ENCODE measurements at regions not wholly inside any gene's neighbourhood (a gene's known extent, or its start where the extent isn't known, plus 50 kb on each side); places are given as distances from the start of the nearest gene placed in this dataset.
"Not testable (repeated sequence)": the region's sequence is repeated elsewhere in the genome, so short reads cannot be mapped to it uniquely, and the experiment has no call there.

GRCh38 chr1:29574871-29575270, 338.5 kb downstream of the PTPRU start:
- H3K4me3 ChIP-seq (ENCODE audit: low read depth, low read length) = no peak overlapping the region

- no peak overlapping the region for H3K4me3 ChIP-seq (ENCODE audit: low read depth, low read length)
Measured at GRCh38 chr1:29569971-29570634, 333.8 kb downstream of the PTPRU start.

- H3K4me3 ChIP-seq (ENCODE audit: low read depth, low read length) = no peak overlapping the region
Measured at GRCh38 chr1:29567257-29567656, 330.9 kb downstream of the PTPRU start.

GRCh38 chr1:29565490-29565889, 329.2 kb downstream of the PTPRU start:
- no peak overlapping the region for H3K4me3 ChIP-seq (ENCODE audit: low read depth, low read length)

GRCh38 chr1:29563571-29563970, 327.2 kb downstream of the PTPRU start:
- no peak overlapping the region for H3K4me3 ChIP-seq (ENCODE audit: low read depth, low read length)

- H3K4me3 ChIP-seq (ENCODE audit: low read depth, low read length) = no peak overlapping the region
Measured at GRCh38 chr1:29563092-29563491, 326.8 kb downstream of the PTPRU start.

- H3K4me3 ChIP-seq (ENCODE audit: low read depth, low read length) = no peak overlapping the region
Measured at GRCh38 chr1:29559056-29559455, 322.7 kb downstream of the PTPRU start.

GRCh38 chr1:29557701-29558600, 321.6 kb downstream of the PTPRU start:
- H3K4me3 ChIP-seq (ENCODE audit: low read depth, low read length) = no peak overlapping the region

- no peak overlapping the region for H3K4me3 ChIP-seq (ENCODE audit: low read depth, low read length)
Measured at GRCh38 chr1:29557066-29557465, 320.7 kb downstream of the PTPRU start.

- no peak overlapping the region for H3K4me3 ChIP-seq (ENCODE audit: low read depth, low read length)
Measured at GRCh38 chr1:29556657-29557056, 320.3 kb downstream of the PTPRU start.

GRCh38 chr1:29555043-29555620, 318.8 kb downstream of the PTPRU start:
- no peak overlapping the region for H3K4me3 ChIP-seq (ENCODE audit: low read depth, low read length)

- no peak overlapping the region for H3K4me3 ChIP-seq (ENCODE audit: low read depth, low read length)
Measured at GRCh38 chr1:29554208-29554778, 318.0 kb downstream of the PTPRU start.

- no peak overlapping the region for H3K4me3 ChIP-seq (ENCODE audit: low read depth, low read length)
Measured at GRCh38 chr1:29551123-29551936, 315.0 kb downstream of the PTPRU start.

- H3K4me3 ChIP-seq (ENCODE audit: low read depth, low read length) = no peak overlapping the region
Measured at GRCh38 chr1:29550119-29550841, 314.0 kb downstream of the PTPRU start.

GRCh38 chr1:29549728-29550118, 313.4 kb downstream of the PTPRU start:
- not testable (repeated sequence) for H3K4me3 ChIP-seq (ENCODE audit: low read depth, low read length)

GRCh38 chr1:29549001-29549400, 312.7 kb downstream of the PTPRU start:
- no peak overlapping the region for H3K4me3 ChIP-seq (ENCODE audit: low read depth, low read length)

- H3K4me3 ChIP-seq (ENCODE audit: low read depth, low read length) = no peak overlapping the region
Measured at GRCh38 chr1:29548091-29548490, 311.8 kb downstream of the PTPRU start.

- no peak overlapping the region for H3K4me3 ChIP-seq (ENCODE audit: low read depth, low read length)
Measured at GRCh38 chr1:29547300-29547699, 311.0 kb downstream of the PTPRU start.

- no peak overlapping the region for H3K4me3 ChIP-seq (ENCODE audit: low read depth, low read length)
Measured at GRCh38 chr1:29546496-29546895, 310.2 kb downstream of the PTPRU start.

GRCh38 chr1:29544406-29544805, 308.1 kb downstream of the PTPRU start:
- no peak overlapping the region for H3K4me3 ChIP-seq (ENCODE audit: low read depth, low read length)

Data from iPS-11a (cell line).